ENCODE measurements at regions not wholly inside any gene's neighbourhood (a gene's known extent, or its start where the extent isn't known, plus 50 kb on each side); places are given as distances from the start of the nearest gene placed in this dataset.
"Not testable (repeated sequence)": the region's sequence is repeated elsewhere in the genome, so short reads cannot be mapped to it uniquely, and the experiment has no call there.

GRCh38 chr5:116947691-116948528 lies 373.3 kb upstream of the SEMA6A start:
- DNase-seq (ENCODE audit: low spot score): peak; percentile 67

GRCh38 chr5:116945613-116946382 lies 371.2 kb upstream of the SEMA6A start:
- DNase-seq (ENCODE audit: low spot score): not testable (repeated sequence)

- no peak for DNase-seq (ENCODE audit: low spot score)
These were observed 369.6 kb upstream of the SEMA6A start for GRCh38 chr5:116944183-116944582.

GRCh38 chr5:116942622-116943021 lies 368.0 kb upstream of the SEMA6A start:
- DNase-seq (ENCODE audit: low spot score): no peak

GRCh38 chr5:116939641-116940040 lies 365.0 kb upstream of the SEMA6A start:
- DNase-seq (ENCODE audit: low spot score): no peak

GRCh38 chr5:116938488-116938887 lies 363.9 kb upstream of the SEMA6A start:
- no peak for DNase-seq (ENCODE audit: low spot score)

- no peak for DNase-seq (ENCODE audit: low spot score)
These were observed 361.0 kb upstream of the SEMA6A start for GRCh38 chr5:116935561-116936162.

GRCh38 chr5:116930616-116931015 lies 356.0 kb upstream of the SEMA6A start:
- no peak for DNase-seq (ENCODE audit: low spot score)

- peak; percentile 17 for DNase-seq (ENCODE audit: low spot score)
These were observed 348.7 kb upstream of the SEMA6A start for GRCh38 chr5:116923344-116923743.

- no peak for DNase-seq (ENCODE audit: low spot score)
These were observed 347.9 kb upstream of the SEMA6A start for GRCh38 chr5:116922532-116922931.

- DNase-seq (ENCODE audit: low spot score): no peak
These were observed 340.4 kb upstream of the SEMA6A start for GRCh38 chr5:116914869-116915504.

- DNase-seq (ENCODE audit: low spot score): no peak
These were observed 337.6 kb upstream of the SEMA6A start for GRCh38 chr5:116912221-116912620.

- DNase-seq (ENCODE audit: low spot score): no peak
These were observed 336.5 kb upstream of the SEMA6A start for GRCh38 chr5:116911074-116911473.

- DNase-seq (ENCODE audit: low spot score): no peak
These were observed 333.9 kb upstream of the SEMA6A start for GRCh38 chr5:116908537-116908936.

GRCh38 chr5:116905885-116906284 lies 331.3 kb upstream of the SEMA6A start:
- no peak for DNase-seq (ENCODE audit: low spot score)

- DNase-seq (ENCODE audit: low spot score): no peak
These were observed 326.2 kb upstream of the SEMA6A start for GRCh38 chr5:116900793-116901192.

- no peak for DNase-seq (ENCODE audit: low spot score)
These were observed 324.3 kb upstream of the SEMA6A start for GRCh38 chr5:116898917-116899316.

GRCh38 chr5:116897291-116897690 lies 322.7 kb upstream of the SEMA6A start:
- no peak for DNase-seq (ENCODE audit: low spot score)

- no peak for DNase-seq (ENCODE audit: low spot score)
These were observed 321.4 kb upstream of the SEMA6A start for GRCh38 chr5:116896001-116896400.

GRCh38 chr5:116892993-116893392 lies 318.4 kb upstream of the SEMA6A start:
- no peak for DNase-seq (ENCODE audit: low spot score)

- DNase-seq (ENCODE audit: low spot score): no peak
These were observed 312.5 kb upstream of the SEMA6A start for GRCh38 chr5:116887104-116887503.

GRCh38 chr5:116885825-116886224 lies 311.2 kb upstream of the SEMA6A start:
- DNase-seq (ENCODE audit: low spot score): no peak
